OCI-LY7 (cell line): ENCODE measurements at regions not wholly inside any gene's neighbourhood (a gene's known extent, or its start where the extent isn't known, plus 50 kb on each side); places are given as distances from the start of the nearest gene placed in this dataset.

Experiments used
- CTCF ChIP-seq: fragments of 200-600 bp; sonication (generic); conservative IDR thresholded peaks from 2 replicates; pipeline ENCODE4 v1.5.1; 2014; ENCODE audit warnings: mild to moderate bottlenecking, antibody characterized with exemption, low read length, moderate library complexity, mixed read lengths
- EZH2phosphoT487 ChIP-seq: fragments of 200-600 bp; sonication (generic); IDR thresholded peaks from 2 replicates; pipeline ENCODE4 v1.6.1; 2018; ENCODE audit warnings: low read depth, borderline replicate concordance, mild to moderate bottlenecking, mixed run types, antibody characterized with exemption, low read length, moderate library complexity, mixed read lengths

- no peak for TF ChIP-seq CTCF
- TF ChIP-seq EZH2phosphoT487: no peak
These were observed 146.7 kb downstream of the DNAJB6 start for GRCh38 chr7:157483515-157483914.
